HepG2 (cell line): ENCODE measurements at regions not wholly inside any gene's neighbourhood (a gene's known extent, or its start where the extent isn't known, plus 50 kb on each side); places are given as distances from the start of the nearest gene placed in this dataset.

Experiments
- ATAC-seq: fragments of 200-7000 bp; cut with Tn5 transposase; 3 replicates; pipeline ENCODE4 v1.9.1; 2020; ENCODE audit warnings: mild to moderate bottlenecking, moderate library complexity
- BruUV-seq: library from RNA; stranded (reverse); fragments of 400-500 nt; replicated peaks from 2 replicates; lab custom pipeline; 2021; lab: Mats Ljungman, UMichigan
- CTCF ChIA-PET: fragments of 300-600 bp; formaldehyde crosslinking; extraction: SDS; loops from one replicate; lab custom pipeline; 2021; ENCODE audit warnings: low total read pairs, inconsistent platforms, low intra/inter-chr PET ratio; lab: Yijun Ruan, JAX
- POLR2A ChIA-PET: fragments of 350-600 bp; sonication (Branson Sonifier 250); formaldehyde crosslinking; loops from one replicate; lab custom pipeline; 2020; ENCODE audit warnings: antibody characterized with exemption, inconsistent platforms; lab: Yijun Ruan, JAX
- DNase-seq: peaks from one replicate; pipeline ENCODE4 v3.0.0-alpha.2; 2015; ENCODE audit warnings: low spot score
- FAIRE-seq: peaks from 3 replicates; lab custom pipeline; 2011; peaks lifted over from hg19 to GRCh38; lab: Jason Lieb, UNC
- H2AFZ ChIP-seq: one replicate; pipeline ENCODE4 v1.6.1; 2011; ENCODE audit warnings: low read length, inconsistent platforms
- H3K27ac ChIP-seq: fragments of 300-600 bp; 3 replicates; pipeline ENCODE4 v1.8.0; 2011; ENCODE audit warnings: mixed run types, mild to moderate bottlenecking, mixed read lengths, low read length, inconsistent platforms; ENCODE audit not compliant: insufficient read depth; ENCODE audit errors: extremely low read length
- H3K27me3 ChIP-seq, 2 experiments: fragments of 200-600 bp in 1 of 2; 2 replicates in 1 of 2; 3 replicates in 1 of 2; pipeline versions ENCODE4 v1.6.0 to v1.8.0; 2011; ENCODE audit warnings: low read length in 2 of 2, mild to moderate bottlenecking in 2 of 2, moderate library complexity in 2 of 2, inconsistent platforms in 1 of 2; ENCODE audit not compliant: insufficient read depth in 2 of 2, control insufficient read depth in 1 of 2
- H3K36me3 ChIP-seq, 2 experiments: fragments of 200-600 bp in 1 of 2; replicated peaks in 1 of 2; 2 replicates in 1 of 2; 3 replicates in 1 of 2; pipeline versions ENCODE4 v1.5.1 to v1.8.0; 2011; ENCODE audit warnings: low read length in 2 of 2, inconsistent platforms in 1 of 2; ENCODE audit not compliant: insufficient read depth in 2 of 2, control insufficient read depth in 1 of 2
- H3K4me1 ChIP-seq: 2 replicates; pipeline ENCODE4 v1.5.1; 2012; ENCODE audit warnings: low read length, inconsistent platforms; ENCODE audit not compliant: insufficient read depth
- H3K4me2 ChIP-seq: 2 replicates; pipeline ENCODE4 v1.6.0; 2011; ENCODE audit warnings: low read depth, low read length, inconsistent platforms
- H3K4me3 ChIP-seq, 3 experiments: fragments of 200-600 bp in 1 of 3; sonication (generic), shearing (Covaris generic) in 1 of 3; replicated peaks in 1 of 3; 2 replicates each; pipeline ENCODE4 v1.5.1; 2011 to 2016; ENCODE audit warnings: low read length in 3 of 3, inconsistent platforms in 2 of 3, low read depth in 2 of 3, mild to moderate bottlenecking in 2 of 3, control low read depth in 1 of 3, mixed read lengths in 1 of 3; ENCODE audit not compliant: insufficient read depth in 1 of 3
- H3K79me2 ChIP-seq: one replicate; pipeline ENCODE4 v1.6.1; 2011; ENCODE audit warnings: low read length, inconsistent platforms; ENCODE audit not compliant: insufficient read depth
- H3K9ac ChIP-seq: 2 replicates; pipeline ENCODE4 v1.6.0; 2011; ENCODE audit warnings: mild to moderate bottlenecking, low read depth, low read length, inconsistent platforms; ENCODE audit not compliant: insufficient read depth
- H3K9me3 ChIP-seq: 2 replicates; pipeline ENCODE4 v1.5.1; 2012; ENCODE audit warnings: mild to moderate bottlenecking, low read length
- H4K20me1 ChIP-seq: 2 replicates; pipeline ENCODE4 v1.6.0; 2011; ENCODE audit warnings: inconsistent platforms, mild to moderate bottlenecking, low read length, moderate library complexity; ENCODE audit not compliant: insufficient read depth
- ATF6 ChIP-seq: sonication (generic); formaldehyde crosslinking; conservative IDR thresholded peaks from 2 replicates; pipeline ENCODE4 v1.4.0; 2020; ENCODE audit warnings: missing genetic modification reagents
- FIP1L1 ChIP-seq: fragments of 200-400 bp; formaldehyde crosslinking; IDR thresholded peaks from 2 replicates; pipeline ENCODE4 v1.6.1; 2018; ENCODE audit warnings: low read depth, mild to moderate bottlenecking, low read length, moderate library complexity, borderline replicate concordance; ENCODE audit not compliant: insufficient read depth
- GATAD2A ChIP-seq: IDR thresholded peaks from 2 replicates; pipeline ENCODE4 v1.6.1; 2016
- SRF ChIP-seq: IDR thresholded peaks from 2 replicates; pipeline ENCODE4 v1.6.1; 2011; ENCODE audit warnings: mild to moderate bottlenecking, low read depth, low read length, moderate library complexity
- TFE3 ChIP-seq: IDR thresholded peaks from 2 replicates; pipeline ENCODE4 v1.6.1; 2016
- ZNF20 ChIP-seq: sonication (generic); formaldehyde crosslinking; IDR thresholded peaks from 2 replicates; pipeline ENCODE4 v1.4.0; 2020; ENCODE audit warnings: mild to moderate bottlenecking, moderate library complexity, missing genetic modification reagents
- WGBS: methylation state at CpG from one replicate; pipeline ENCODE4 v1.1.6; 2017; ENCODE audit warnings: low lambda C conversion rate; 5-methylcytosine and 5-hydroxymethylcytosine counted together
- in situ Hi-C: cut with HindIII; loops from 2 replicates; pipeline ENCODE4 v1.10.0; 2017; ENCODE audit warnings: low pct_unique_long_range_greater_than_20kb; ENCODE audit not compliant: extremely low pct_ligation_motif_present
- intact Hi-C: fragments of 100-400 bp; cut with micrococcal nuclease; formaldehyde crosslinking; loops from one replicate; pipeline ENCODE4 v1.10.0; 2022; ENCODE audit not compliant: unreplicated experiment

- H3K79me2 ChIP-seq = no peaks in the 10 kb centered on the region
- DNase-seq (no peak), ATAC-seq (no peak), FAIRE-seq (no peak)
- CTCF ChIA-PET = no interaction called here
- intact Hi-C loops = no loop called here
- no peak overlapping the region for H2AFZ ChIP-seq
- POLR2A ChIA-PET = no interaction called here
- H3K9ac ChIP-seq = no peak overlapping the region
- 19% methylated on average over 6 of the region's 6 CpGs for WGBS
- H3K27me3 ChIP-seq = no peaks in the 10 kb centered on the region
- H3K4me3 ChIP-seq = no peak overlapping the region
- no peak overlapping the region for H3K27ac ChIP-seq
- in situ Hi-C loops = no loop called here
- H3K9me3 ChIP-seq = no peaks in the 10 kb centered on the region
- H3K4me2 ChIP-seq = no peak overlapping the region
- no peaks in the 10 kb centered on the region for H3K36me3 ChIP-seq
- no peak for TF ChIP-seq SRF
- TF ChIP-seq ATF6 = no peak
- no peak for TF ChIP-seq ZNF20 (CRISPR knock-in tag)
- no peak for TF ChIP-seq FIP1L1
- TF ChIP-seq TFE3 (CRISPR knock-in tag) = no peak
- no peak for TF ChIP-seq GATAD2A (CRISPR knock-in tag)
- no TSS peak for BruUV-seq
- no peaks in the 10 kb centered on the region for H3K4me1 ChIP-seq
- no peaks in the 10 kb centered on the region for H4K20me1 ChIP-seq
Observed at GRCh38 chr12:125586441-125586840, 521.2 kb downstream of the AACS start.
